ENCODE measurements at regions not wholly inside any gene's neighbourhood (a gene's known extent, or its start where the extent isn't known, plus 50 kb on each side); places are given as distances from the start of the nearest gene placed in this dataset.

- TF ChIP-seq POLR2A (IDR thresholded peaks at IDR 0.05; ENCODE audit: low read depth, low read length) (no peak), POLR2AphosphoS5 (IDR thresholded peaks at IDR 0.05; ENCODE audit: low read depth, low read length) (no peak), PAX5 (IDR thresholded peaks at IDR 0.05; ENCODE audit: insufficient read depth, low read length, severe bottlenecking) (no peak), TAF1 (IDR thresholded peaks at IDR 0.05; ENCODE audit: low read depth, low read length) (no peak), SPI1 (IDR thresholded peaks at IDR 0.05; ENCODE audit: low read depth, low read length) (no peak), POU2F2 (IDR thresholded peaks at IDR 0.05; ENCODE audit: low read depth, low read length) (no peak)
These were observed 142.3 kb downstream of the C11orf87 start for GRCh38 chr11:109564241-109564640.
